Activated CD4-positive, alpha-beta T cell treated with anti-CD3 and anti-CD28 coated beads for 36 hours (primary cell): ENCODE measurements at regions not wholly inside any gene's neighbourhood (a gene's known extent, or its start where the extent isn't known, plus 50 kb on each side); places are given as distances from the start of the nearest gene placed in this dataset.

Experiments used
- ATAC-seq: fragments of 200-7000 bp; cut with Tn5 transposase; one replicate; pipeline ENCODE4 v1.10.0; 2021; ENCODE audit warnings: mild to moderate bottlenecking, moderate library complexity
- CTCF ChIA-PET: fragments of 350-600 bp; sonication (Branson Sonifier 250); formaldehyde crosslinking; loops from one replicate; lab custom pipeline; 2021; ENCODE audit warnings: antibody characterized with exemption; lab: Charles Lee
- POLR2A ChIA-PET: fragments of 350-600 bp; sonication (Branson Sonifier 250); formaldehyde crosslinking; loops from one replicate; lab custom pipeline; 2021; ENCODE audit warnings: antibody characterized with exemption, inconsistent platforms; lab: Charles Lee
- DNase-seq: peaks from one replicate; pipeline ENCODE4 v3.0.0-alpha.2; 2020
- H3K27ac Mint-ChIP-seq: one replicate; pipeline ENCODE4 v1.8.0; 2021; ENCODE audit warnings: mixed read lengths
- H3K27me3 Mint-ChIP-seq: one replicate; pipeline ENCODE4 v1.8.0; 2021; ENCODE audit warnings: mixed read lengths
- H3K36me3 Mint-ChIP-seq: one replicate; pipeline ENCODE4 v1.8.0; 2021; ENCODE audit warnings: low read depth, mixed read lengths
- H3K4me1 Mint-ChIP-seq: one replicate; pipeline ENCODE4 v1.8.0; 2021; ENCODE audit warnings: mixed read lengths
- H3K4me3 Mint-ChIP-seq: one replicate; pipeline ENCODE4 v1.8.0; 2021; ENCODE audit warnings: mild to moderate bottlenecking, moderate library complexity, mixed read lengths
- H3K9me3 Mint-ChIP-seq: one replicate; pipeline ENCODE4 v1.8.0; 2021; ENCODE audit warnings: low read depth, mixed read lengths
- intact Hi-C, 2 experiments: fragments of 100-400 bp; cut with DNase I in 1 of 2; cut with micrococcal nuclease in 1 of 2; formaldehyde crosslinking; loops; one replicate each; pipeline versions ENCODE4 v1.14.2 to v1.15.1; 2022 to 2024; cut with DNase I, micrococcal nuclease

GRCh38 chr2:104598636-104599035, 255.3 kb upstream of the POU3F3 start:
- ATAC-seq (no peak), DNase-seq (no peak)
- intact Hi-C loops = no loop called here
- Mint-ChIP-seq H3K4me3 (no peak overlapping the region), H3K36me3 (no peaks in the 10 kb centered on the region), H3K4me1 (peaks cover 2% of the 10 kb centered on the region), H3K27ac (no peak overlapping the region), H3K9me3 (no peaks in the 10 kb centered on the region), H3K27me3 (peaks cover 6% of the 10 kb centered on the region)
- ChIA-PET CTCF (no interaction called here), POLR2A (no interaction called here)

DNA sequence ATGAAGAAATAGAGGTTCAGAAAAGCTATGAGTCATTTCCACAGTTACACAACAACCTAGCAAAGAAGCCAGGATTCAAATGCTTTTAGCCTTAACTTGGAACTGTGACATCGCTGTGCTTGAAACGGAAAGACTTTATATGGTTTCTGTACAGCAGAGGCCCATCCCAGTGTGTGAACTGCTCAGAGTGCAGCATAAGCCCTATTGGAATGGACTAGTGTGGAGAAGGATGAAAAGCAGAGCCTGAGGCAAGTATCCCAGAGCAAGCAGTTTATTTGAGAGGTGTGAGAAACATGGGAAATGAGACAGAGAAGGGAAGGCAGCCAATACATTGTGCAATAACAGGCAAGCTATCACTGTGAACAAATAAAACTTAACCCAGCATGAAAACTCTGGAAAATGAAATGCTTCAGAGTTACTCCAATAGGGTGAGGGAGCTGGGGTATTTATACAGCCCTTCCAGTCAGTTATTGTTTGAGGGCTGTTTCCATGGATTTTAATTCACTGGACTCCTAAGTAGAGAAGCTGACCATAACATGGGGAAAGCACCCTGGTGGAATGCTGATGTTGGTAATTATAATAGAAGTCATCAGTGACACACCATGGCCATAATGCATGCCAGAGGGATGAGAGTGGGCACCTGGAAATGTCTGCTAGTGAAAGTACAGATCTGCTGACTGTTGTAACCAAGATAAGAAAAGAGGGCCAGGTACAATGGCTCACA, 254.0 kb upstream of the POU3F3 start:
- DNase-seq (no peak), ATAC-seq (no peak)
- intact Hi-C loops = no loop called here
- Mint-ChIP-seq H3K36me3 (no peaks in the 10 kb centered on the region), H3K27ac (no peak overlapping the region), H3K27me3 (peaks cover 6% of the 10 kb centered on the region), H3K4me1 (peaks cover 2% of the 10 kb centered on the region), H3K4me3 (no peak overlapping the region), H3K9me3 (no peaks in the 10 kb centered on the region)
- POLR2A ChIA-PET = no interaction called here
- CTCF ChIA-PET = no interaction called here

- CTCF ChIA-PET = no interaction called here
- Mint-ChIP-seq H3K27ac (no peak overlapping the region), H3K4me1 (peaks cover 2% of the 10 kb centered on the region), H3K36me3 (no peaks in the 10 kb centered on the region), H3K4me3 (no peak overlapping the region), H3K27me3 (peaks cover 3% of the 10 kb centered on the region), H3K9me3 (no peaks in the 10 kb centered on the region)
- DNase-seq (no peak), ATAC-seq (no peak)
- POLR2A ChIA-PET = no interaction called here
- intact Hi-C loops = no loop called here
These were observed 247.9 kb upstream of the POU3F3 start for GRCh38 chr2:104606056-104606455.

DNA sequence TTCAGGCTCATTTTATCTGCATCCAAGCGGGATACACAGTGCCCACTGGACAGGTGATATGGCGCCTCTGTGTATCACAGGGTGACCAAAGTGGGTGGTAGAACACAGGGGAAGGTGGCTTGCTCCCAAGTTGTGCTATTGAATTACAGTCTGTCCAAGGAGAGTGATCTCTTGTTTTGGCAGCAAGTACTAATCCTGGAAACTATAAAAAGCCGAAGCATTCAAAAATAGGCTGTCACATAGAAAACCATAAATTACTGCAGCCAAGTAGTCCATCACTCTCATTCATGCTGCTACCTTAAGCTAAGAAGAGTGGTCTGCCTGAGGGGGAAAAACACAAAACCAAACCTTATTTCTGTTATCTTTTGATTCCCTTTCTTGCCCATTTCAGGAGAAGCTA, 237.1 kb upstream of the POU3F3 start:
- Mint-ChIP-seq H3K36me3 (no peaks in the 10 kb centered on the region), H3K4me3 (no peak overlapping the region), H3K4me1 (no peaks in the 10 kb centered on the region), H3K9me3 (no peaks in the 10 kb centered on the region), H3K27ac (no peak overlapping the region), H3K27me3 (no peaks in the 10 kb centered on the region)
- DNase-seq (no peak), ATAC-seq (no peak)
- ChIA-PET POLR2A (no interaction called here), CTCF (no interaction called here)
- intact Hi-C loops = no loop called here

DNA sequence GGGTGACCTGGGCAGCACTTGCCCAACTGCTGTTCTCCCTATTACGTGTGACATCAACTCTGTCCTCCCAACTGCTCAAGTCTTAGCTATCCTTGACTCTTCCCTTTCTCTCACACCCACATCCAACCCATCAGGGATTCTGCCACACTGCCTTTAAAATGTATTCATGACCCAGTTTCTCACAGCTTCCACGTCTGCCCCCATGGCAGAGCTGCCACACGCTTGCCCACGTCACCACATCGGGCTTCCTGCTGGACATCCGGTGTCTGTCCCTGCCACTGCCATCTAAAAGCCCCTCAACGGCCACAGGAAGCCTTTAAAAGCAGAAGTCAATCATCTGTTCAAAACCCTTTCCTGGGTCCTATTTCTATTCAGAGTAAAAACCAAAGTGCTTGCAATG, 233.1 kb upstream of the POU3F3 start:
- CTCF ChIA-PET = no interaction called here

DNA sequence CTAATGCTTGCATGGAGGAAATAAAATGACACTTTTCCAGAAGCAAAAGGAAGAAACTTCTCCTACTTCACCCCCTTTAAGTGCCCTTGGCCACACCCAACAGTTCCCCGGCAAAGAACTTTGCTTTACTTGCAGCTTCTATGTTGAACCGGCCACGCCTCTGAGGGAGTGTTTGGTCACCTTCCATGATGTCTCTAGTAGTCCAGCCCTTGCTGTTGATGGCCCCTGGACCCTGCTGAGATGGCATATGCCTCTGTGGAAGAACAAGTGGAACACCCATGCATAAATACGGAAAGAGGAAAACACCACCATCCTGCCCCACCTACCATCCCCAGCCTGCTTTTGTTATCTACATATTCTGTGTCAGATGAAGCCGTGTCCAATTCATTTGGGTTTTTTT, 218.3 kb upstream of the POU3F3 start:
- DNase-seq (no peak), ATAC-seq (no peak)
- intact Hi-C loops = no loop called here
- Mint-ChIP-seq H3K4me1 (no peaks in the 10 kb centered on the region), H3K4me3 (no peak overlapping the region), H3K27ac (no peak overlapping the region), H3K36me3 (no peaks in the 10 kb centered on the region), H3K27me3 (peaks cover 3% of the 10 kb centered on the region), H3K9me3 (no peaks in the 10 kb centered on the region)
- CTCF ChIA-PET = no interaction called here
- POLR2A ChIA-PET = no interaction called here

More for the DNA sequence above, 233.1 kb upstream of the POU3F3 start:
- H3K4me1 Mint-ChIP-seq = no peaks in the 10 kb centered on the region
- POLR2A ChIA-PET = interaction anchor here (0.6 kb wide), 1 partner anchor 321 kb away, joined by 3 read pairs; no protein-coding TSS in a partner anchor
- no peak overlapping the region for H3K4me3 Mint-ChIP-seq
- H3K36me3 Mint-ChIP-seq = no peaks in the 10 kb centered on the region
- intact Hi-C loops = no loop called here
- ATAC-seq (no peak), DNase-seq (no peak)
- H3K27ac Mint-ChIP-seq = no peak overlapping the region
- no peaks in the 10 kb centered on the region for H3K27me3 Mint-ChIP-seq
- H3K9me3 Mint-ChIP-seq = peaks cover 5% of the 10 kb centered on the region

DNA sequence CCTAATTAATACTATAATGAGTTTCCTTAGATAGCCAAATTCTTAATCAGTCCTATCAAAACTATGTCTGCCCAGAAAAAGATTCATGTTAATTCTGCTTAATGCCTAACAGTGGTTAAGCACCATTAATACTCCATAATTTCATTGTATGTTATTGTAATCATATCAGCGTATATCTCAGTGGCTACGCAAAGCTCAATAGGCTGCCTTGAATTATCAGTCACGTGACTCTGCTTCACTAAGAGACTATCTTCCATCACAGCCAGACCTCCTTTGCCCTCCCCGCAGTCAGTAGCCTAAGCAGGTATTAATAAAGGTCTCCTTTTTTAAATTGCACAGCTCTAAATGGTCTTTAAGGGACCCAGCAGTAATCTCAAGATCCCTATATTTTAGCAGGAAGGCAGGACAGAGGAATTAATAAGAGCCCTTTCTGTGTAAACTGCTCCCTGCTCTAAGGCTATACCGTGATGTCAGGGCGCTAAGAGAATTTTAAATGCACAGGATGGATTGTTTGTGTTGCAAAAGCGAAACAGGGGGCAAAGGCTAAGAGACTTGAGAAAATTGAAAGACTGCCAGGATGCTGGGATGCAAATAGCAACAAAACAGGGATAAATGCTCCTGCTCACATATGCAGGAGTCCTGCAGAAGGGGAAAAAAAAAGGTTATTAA, 215.6 kb upstream of the POU3F3 start:
- DNase-seq (no peak), ATAC-seq (no peak)
- Mint-ChIP-seq H3K9me3 (no peaks in the 10 kb centered on the region), H3K27me3 (no peaks in the 10 kb centered on the region), H3K4me1 (no peaks in the 10 kb centered on the region), H3K36me3 (no peaks in the 10 kb centered on the region), H3K4me3 (no peak overlapping the region), H3K27ac (no peak overlapping the region)
- POLR2A ChIA-PET = no interaction called here
- CTCF ChIA-PET = no interaction called here
- intact Hi-C loops = no loop called here

GRCh38 chr2:104638859-104639202, 215.1 kb upstream of the POU3F3 start:
- no peak for DNase-seq
- Mint-ChIP-seq H3K9me3 (no peaks in the 10 kb centered on the region), H3K27ac (no peak overlapping the region), H3K27me3 (no peaks in the 10 kb centered on the region), H3K36me3 (no peaks in the 10 kb centered on the region), H3K4me3 (no peak overlapping the region), H3K4me1 (no peaks in the 10 kb centered on the region)
- ATAC-seq = no peak
- ChIA-PET POLR2A (no interaction called here), CTCF (no interaction called here)
- intact Hi-C loops = no loop called here

DNA sequence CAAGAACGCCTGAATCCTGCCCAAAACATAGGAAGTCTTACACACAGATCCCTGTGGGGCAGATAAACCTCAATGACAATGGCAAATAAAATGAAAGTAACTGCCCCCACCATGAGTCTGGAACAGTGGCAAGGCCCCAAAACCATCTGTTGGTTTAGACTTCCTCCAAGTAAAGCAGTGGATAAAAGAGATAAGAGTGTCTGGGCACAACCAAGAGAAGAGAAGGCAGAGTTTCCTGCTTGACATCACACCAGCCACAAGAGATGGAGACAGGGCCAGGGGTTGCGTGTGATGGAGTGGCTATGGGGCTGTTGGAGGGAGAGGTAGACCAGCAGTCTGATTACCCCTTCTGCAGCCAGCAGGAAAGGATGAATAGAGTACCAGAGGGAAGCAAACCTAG, 212.1 kb upstream of the POU3F3 start:
- Mint-ChIP-seq H3K36me3 (no peaks in the 10 kb centered on the region), H3K4me1 (no peaks in the 10 kb centered on the region), H3K4me3 (no peak overlapping the region), H3K9me3 (no peaks in the 10 kb centered on the region), H3K27ac (no peak overlapping the region), H3K27me3 (no peaks in the 10 kb centered on the region)
- ChIA-PET CTCF (no interaction called here), POLR2A (no interaction called here)
- intact Hi-C loops = no loop called here
- no peak for DNase-seq
- ATAC-seq = no peak

DNA sequence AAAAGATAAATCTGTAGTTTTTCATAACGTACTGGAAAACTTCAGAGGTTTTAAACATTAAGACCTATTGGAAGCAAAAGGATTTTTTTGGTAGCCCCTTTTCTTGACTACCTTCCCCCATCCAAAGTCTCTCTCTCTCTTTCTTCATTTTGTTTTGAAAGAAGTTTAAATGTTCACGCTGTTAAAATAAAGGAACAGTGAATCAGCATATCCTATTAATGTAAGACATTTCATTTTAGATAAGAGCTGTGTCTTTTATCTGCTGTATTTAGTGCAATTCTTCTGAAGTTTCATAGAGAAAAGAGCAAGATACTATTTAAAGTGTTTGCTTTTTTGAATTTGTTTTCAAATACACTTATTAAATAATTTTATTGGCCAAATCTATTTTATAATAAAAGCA, 205.5 kb upstream of the POU3F3 start:
- Mint-ChIP-seq H3K4me1 (no peaks in the 10 kb centered on the region), H3K27me3 (peaks cover 4% of the 10 kb centered on the region), H3K9me3 (peaks cover 3% of the 10 kb centered on the region), H3K27ac (no peak overlapping the region), H3K36me3 (no peaks in the 10 kb centered on the region), H3K4me3 (no peak overlapping the region)
- ATAC-seq (no peak), DNase-seq (no peak)
- intact Hi-C loops = no loop called here
- ChIA-PET CTCF (interaction anchor here (0.9 kb wide), 1 partner anchor 158 kb away, joined by 3 read pairs; no protein-coding TSS in a partner anchor), POLR2A (no interaction called here)

- H3K36me3 Mint-ChIP-seq = no peaks in the 10 kb centered on the region
- ChIA-PET POLR2A (no interaction called here), CTCF (no interaction called here)
- DNase-seq = no peak
- H3K9me3 Mint-ChIP-seq = peaks cover 3% of the 10 kb centered on the region
- intact Hi-C loops = no loop called here
- H3K4me1 Mint-ChIP-seq = no peaks in the 10 kb centered on the region
- H3K27ac Mint-ChIP-seq = no peak overlapping the region
- H3K4me3 Mint-ChIP-seq = no peak overlapping the region
- H3K27me3 Mint-ChIP-seq = peaks cover 11% of the 10 kb centered on the region
- no peak for ATAC-seq
These were observed 204.0 kb upstream of the POU3F3 start for GRCh38 chr2:104649866-104650265.

DNA sequence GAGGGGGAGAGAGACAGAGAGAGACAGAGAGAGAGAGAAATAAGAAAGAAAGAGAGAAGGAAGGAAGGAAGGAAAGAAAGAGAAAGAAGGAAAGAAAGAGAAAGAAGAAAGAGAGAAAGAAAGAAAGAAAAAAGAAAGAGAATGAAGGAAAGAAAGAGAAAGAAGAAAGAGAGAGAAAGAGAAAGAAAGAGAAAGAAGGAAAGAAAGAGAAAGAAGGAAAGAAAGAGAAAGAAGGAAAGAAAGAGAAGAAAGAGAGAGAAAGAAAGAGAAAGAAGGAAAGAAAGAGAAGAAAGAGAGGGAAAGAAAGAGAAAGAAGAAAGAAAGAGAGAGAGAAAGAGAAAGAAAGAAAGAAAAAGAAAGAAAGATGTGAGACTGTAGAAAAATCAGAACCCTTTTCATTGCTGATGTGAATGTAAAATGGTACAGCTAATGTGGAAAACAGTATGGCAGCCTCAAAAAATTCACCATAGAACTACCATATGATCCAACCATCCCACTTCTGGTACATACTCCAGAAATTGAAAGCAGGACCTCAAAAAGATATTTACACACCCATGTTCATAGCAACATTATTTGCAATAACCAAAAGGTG, 203.4 kb upstream of the POU3F3 start:
- POLR2A ChIA-PET = no interaction called here
- intact Hi-C loops = no loop called here
- Mint-ChIP-seq H3K4me1 (no peaks in the 10 kb centered on the region), H3K9me3 (peaks cover 3% of the 10 kb centered on the region), H3K36me3 (no peaks in the 10 kb centered on the region), H3K4me3 (no peak overlapping the region), H3K27ac (no peak overlapping the region), H3K27me3 (peaks cover 14% of the 10 kb centered on the region)
- no peak for DNase-seq
- CTCF ChIA-PET = no interaction called here
- ATAC-seq = no peak
